ENCODE measurements at regions not wholly inside any gene's neighbourhood (a gene's known extent, or its start where the extent isn't known, plus 50 kb on each side); places are given as distances from the start of the nearest gene placed in this dataset.
"Not testable (repeated sequence)": the region's sequence is repeated elsewhere in the genome, so short reads cannot be mapped to it uniquely, and the experiment has no call there.

- no peak for TF ChIP-seq CTCF (conservative IDR thresholded peaks at IDR 0.05)
- no peak overlapping the region for H3K27ac ChIP-seq
Measured at GRCh38 chr7:124255041-124255655, 222.3 kb upstream of the TMEM229A start.

GRCh38 chr7:124254396-124254795, 221.5 kb upstream of the TMEM229A start:
- TF ChIP-seq CTCF (conservative IDR thresholded peaks at IDR 0.05): no peak

GRCh38 chr7:124251636-124252035, 218.8 kb upstream of the TMEM229A start:
- TF ChIP-seq CTCF (conservative IDR thresholded peaks at IDR 0.05): no peak
- no peak overlapping the region for H3K27ac ChIP-seq

More at GRCh38 chr7:124254396-124254795, 221.5 kb upstream of the TMEM229A start:
- H3K27ac ChIP-seq: no peak overlapping the region

GRCh38 chr7:124250297-124251034, 217.6 kb upstream of the TMEM229A start:
- no peak for TF ChIP-seq CTCF (conservative IDR thresholded peaks at IDR 0.05)
- H3K27ac ChIP-seq: no peak overlapping the region

GRCh38 chr7:124247691-124248090, 214.8 kb upstream of the TMEM229A start:
- TF ChIP-seq CTCF (conservative IDR thresholded peaks at IDR 0.05): no peak
- no peak overlapping the region for H3K27ac ChIP-seq

GRCh38 chr7:124246262-124246863, 213.5 kb upstream of the TMEM229A start:
- H3K27ac ChIP-seq: no peak overlapping the region
- no peak for TF ChIP-seq CTCF (conservative IDR thresholded peaks at IDR 0.05)

- H3K27ac ChIP-seq: not testable (repeated sequence)
Measured at GRCh38 chr7:124244469-124244868, 211.6 kb upstream of the TMEM229A start.

- H3K27ac ChIP-seq: no peak overlapping the region
Measured at GRCh38 chr7:124219681-124220080, 186.8 kb upstream of the TMEM229A start.

More at GRCh38 chr7:124219681-124220080, 186.8 kb upstream of the TMEM229A start:
- TF ChIP-seq CTCF (conservative IDR thresholded peaks at IDR 0.05): no peak
